ENCODE measurements at regions not wholly inside any gene's neighbourhood (a gene's known extent, or its start where the extent isn't known, plus 50 kb on each side); places are given as distances from the start of the nearest gene placed in this dataset.
A peak's percentile ranks its signal among the peaks of the same experiment; 100 is the strongest.

- Histone ChIP-seq H3K4me3 (no peak overlapping the region), H3K9ac (ENCODE audit: insufficient read depth in 1 of 2, low read length in 2 of 2) (no peak overlapping the region), H3K27me3 (ENCODE audit: control insufficient read depth in 3 of 3, insufficient read depth in 3 of 3, low read length in 2 of 3) (no peaks in the 10 kb centered on the region), H3K27ac (ENCODE audit: low read depth in 1 of 2, low read length in 1 of 2) (no peak overlapping the region), H3K4me1 (ENCODE audit: control insufficient read depth in 5 of 5, insufficient read depth in 5 of 5, low read length in 5 of 5) (peaks cover 0 to 30% (median 4%) of the 10 kb centered on the region in 5 donors), H3K9me3 (ENCODE audit: control insufficient read depth in 4 of 4, insufficient read depth in 3 of 4, low read length in 3 of 4) (peaks cover 0 to 1% (median 0%) of the 10 kb centered on the region in 4 donors), H3K36me3 (ENCODE audit: control insufficient read depth in 4 of 4, insufficient read depth in 4 of 4, low read length in 4 of 4) (peaks cover 0 to 11% (median 5%) of the 10 kb centered on the region in 4 donors)
- DNase-seq (no peak), ATAC-seq (ENCODE audit: insufficient read depth, low FRiP score) (no peak)
- WGBS, 2 donors: 94 to 100% methylated on average over 1 of the region's 1 CpG
- TF ChIP-seq CTCF (IDR thresholded peaks at IDR 0.05; ENCODE audit: control extremely low read depth, extremely low read depth): no peak
These were observed 228.0 kb upstream of the RGS6 start for GRCh38 chr14:71704210-71704609.

GRCh38 chr14:71705460-71705859, 226.8 kb upstream of the RGS6 start:
- WGBS, 2 donors: 91 to 94% methylated on average over 4 of the region's 4 CpGs

GRCh38 chr14:71709076-71709475, 223.2 kb upstream of the RGS6 start:
- H3K4me1 ChIP-seq (ENCODE audit: control insufficient read depth in 5 of 5, insufficient read depth in 5 of 5, low read length in 5 of 5): peaks cover 0 to 17% (median 3%) of the 10 kb centered on the region in 5 donors
- H3K36me3 ChIP-seq (ENCODE audit: control insufficient read depth in 4 of 4, insufficient read depth in 4 of 4, low read length in 4 of 4): peaks cover 0 to 14% (median 8%) of the 10 kb centered on the region in 4 donors
- ATAC-seq (ENCODE audit: insufficient read depth, low FRiP score) (no peak), DNase-seq (no peak)
- TF ChIP-seq CTCF (IDR thresholded peaks at IDR 0.05; ENCODE audit: control extremely low read depth, extremely low read depth): no peak
- peak overlapping the region in 1 of 2 donors; percentile 4 for H3K27ac ChIP-seq (ENCODE audit: low read depth in 1 of 2, low read length in 1 of 2)
- H3K27me3 ChIP-seq (ENCODE audit: control insufficient read depth in 3 of 3, insufficient read depth in 3 of 3, low read length in 2 of 3): no peaks in the 10 kb centered on the region
- 88 to 93% methylated on average over 9 of the region's 9 CpGs for WGBS, 2 donors
- peaks cover 0 to 1% (median 0%) of the 10 kb centered on the region in 4 donors for H3K9me3 ChIP-seq (ENCODE audit: control insufficient read depth in 4 of 4, insufficient read depth in 3 of 4, low read length in 3 of 4)
- no peak overlapping the region for H3K9ac ChIP-seq (ENCODE audit: insufficient read depth in 1 of 2, low read length in 2 of 2)
- no peak overlapping the region for H3K4me3 ChIP-seq

More at GRCh38 chr14:71705460-71705859, 226.8 kb upstream of the RGS6 start:
- no peak overlapping the region for H3K4me3 ChIP-seq
- H3K9ac ChIP-seq (ENCODE audit: insufficient read depth in 1 of 2, low read length in 2 of 2): no peak overlapping the region
- no peak overlapping the region for H3K27ac ChIP-seq (ENCODE audit: low read depth in 1 of 2, low read length in 1 of 2)
- H3K27me3 ChIP-seq (ENCODE audit: control insufficient read depth in 3 of 3, insufficient read depth in 3 of 3, low read length in 2 of 3): no peaks in the 10 kb centered on the region
- peaks cover 0 to 1% (median 0%) of the 10 kb centered on the region in 4 donors for H3K9me3 ChIP-seq (ENCODE audit: control insufficient read depth in 4 of 4, insufficient read depth in 3 of 4, low read length in 3 of 4)
- peaks cover 0 to 14% (median 9%) of the 10 kb centered on the region in 4 donors for H3K36me3 ChIP-seq (ENCODE audit: control insufficient read depth in 4 of 4, insufficient read depth in 4 of 4, low read length in 4 of 4)
- ATAC-seq (ENCODE audit: insufficient read depth, low FRiP score) (no peak), DNase-seq (no peak)
- no peak for TF ChIP-seq CTCF (IDR thresholded peaks at IDR 0.05; ENCODE audit: control extremely low read depth, extremely low read depth)
- peaks cover 0 to 30% (median 8%) of the 10 kb centered on the region in 5 donors for H3K4me1 ChIP-seq (ENCODE audit: control insufficient read depth in 5 of 5, insufficient read depth in 5 of 5, low read length in 5 of 5)

- peaks cover 0 to under 1% (median 0%) of the 10 kb centered on the region in 4 donors for H3K9me3 ChIP-seq (ENCODE audit: control insufficient read depth in 4 of 4, insufficient read depth in 3 of 4, low read length in 3 of 4)
- no peak overlapping the region for H3K9ac ChIP-seq (ENCODE audit: insufficient read depth in 1 of 2, low read length in 2 of 2)
- no peak overlapping the region for H3K27ac ChIP-seq (ENCODE audit: low read depth in 1 of 2, low read length in 1 of 2)
- WGBS, 2 donors: 64 to 79% methylated on average over 7 of the region's 7 CpGs
- no peak for ATAC-seq (ENCODE audit: insufficient read depth, low FRiP score)
- DNase-seq: peak in 2 of 3 donors; percentile 32 to 61
- peaks cover 0 to 14% (median 3%) of the 10 kb centered on the region in 5 donors for H3K4me1 ChIP-seq (ENCODE audit: control insufficient read depth in 5 of 5, insufficient read depth in 5 of 5, low read length in 5 of 5)
- no peaks in the 10 kb centered on the region for H3K27me3 ChIP-seq (ENCODE audit: control insufficient read depth in 3 of 3, insufficient read depth in 3 of 3, low read length in 2 of 3)
- peaks cover 0 to 11% (median 7%) of the 10 kb centered on the region in 4 donors for H3K36me3 ChIP-seq (ENCODE audit: control insufficient read depth in 4 of 4, insufficient read depth in 4 of 4, low read length in 4 of 4)
- no peak for TF ChIP-seq CTCF (IDR thresholded peaks at IDR 0.05; ENCODE audit: control extremely low read depth, extremely low read depth)
- H3K4me3 ChIP-seq: no peak overlapping the region
These were observed 222.2 kb upstream of the RGS6 start for GRCh38 chr14:71709987-71710386.

All from lung (tissue), 11 donors.